Nephron (organoid): ENCODE measurements at regions not wholly inside any gene's neighbourhood (a gene's known extent, or its start where the extent isn't known, plus 50 kb on each side); places are given as distances from the start of the nearest gene placed in this dataset.

Experiments
- H3K27ac Mint-ChIP-seq, 3 experiments: 2 replicates each; pipeline ENCODE4 v1.8.0; 2020; ENCODE audit warnings: mixed read lengths in 3 of 3, mild to moderate bottlenecking in 2 of 3, moderate library complexity in 1 of 3
- H3K27me3 Mint-ChIP-seq: 2 replicates; pipeline ENCODE4 v1.8.0; 2021; ENCODE audit warnings: low read depth, mild to moderate bottlenecking, moderate library complexity, mixed read lengths
- H3K36me3 Mint-ChIP-seq: 2 replicates; pipeline ENCODE4 v1.8.0; 2020; ENCODE audit warnings: low read depth, mixed read lengths
- H3K4me1 Mint-ChIP-seq: 2 replicates; pipeline ENCODE4 v1.8.0; 2020; ENCODE audit warnings: mixed read lengths
- H3K4me3 Mint-ChIP-seq, 3 experiments: 2 replicates each; pipeline ENCODE4 v1.8.0; 2020; ENCODE audit warnings: mild to moderate bottlenecking in 3 of 3, mixed read lengths in 3 of 3, moderate library complexity in 2 of 3
- H3K9me3 Mint-ChIP-seq: 2 replicates; pipeline ENCODE4 v1.8.0; 2020; ENCODE audit warnings: mixed read lengths
- TF ChIP-seq, protein P1 (sequence below), 3 experiments: fragments of 200-600 bp; sonication (generic); IDR thresholded peaks; one replicate each; pipeline ENCODE4 v1.5.0; 2021; ENCODE audit warnings: antibody characterized with exemption in 3 of 3; ENCODE audit not compliant: unreplicated experiment in 3 of 3

DNA sequence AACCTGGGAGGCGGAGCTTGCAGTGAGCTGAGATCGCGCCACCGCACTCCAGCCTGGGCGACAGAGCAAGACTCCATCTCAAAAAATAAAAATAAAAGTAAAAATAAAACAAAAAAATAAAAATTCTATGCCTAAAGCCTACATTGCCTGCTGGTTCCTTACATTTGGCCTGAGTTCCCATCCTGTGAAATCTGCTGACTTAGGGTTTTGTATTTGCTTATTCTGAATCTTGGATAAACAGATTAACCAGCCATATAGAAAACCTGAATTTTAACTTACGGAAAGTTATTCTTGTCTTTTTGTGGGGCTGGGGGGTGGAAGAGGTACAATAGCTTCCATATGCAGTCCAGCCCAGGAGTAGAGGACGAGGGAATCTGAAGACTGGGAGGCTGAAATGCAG is 73.7 kb upstream of the UMPS start:
- H3K27me3 Mint-ChIP-seq: no peaks in the 10 kb centered on the region
- peaks cover 13% of the 10 kb centered on the region for H3K4me1 Mint-ChIP-seq
- H3K9me3 Mint-ChIP-seq: no peaks in the 10 kb centered on the region
- peak overlapping the region in 1 of 3 experiments; percentile 80 for H3K27ac Mint-ChIP-seq
- H3K4me3 Mint-ChIP-seq: no peak overlapping the region
- H3K36me3 Mint-ChIP-seq: peaks cover 48% of the 10 kb centered on the region
- TF ChIP-seq, protein P1, sequence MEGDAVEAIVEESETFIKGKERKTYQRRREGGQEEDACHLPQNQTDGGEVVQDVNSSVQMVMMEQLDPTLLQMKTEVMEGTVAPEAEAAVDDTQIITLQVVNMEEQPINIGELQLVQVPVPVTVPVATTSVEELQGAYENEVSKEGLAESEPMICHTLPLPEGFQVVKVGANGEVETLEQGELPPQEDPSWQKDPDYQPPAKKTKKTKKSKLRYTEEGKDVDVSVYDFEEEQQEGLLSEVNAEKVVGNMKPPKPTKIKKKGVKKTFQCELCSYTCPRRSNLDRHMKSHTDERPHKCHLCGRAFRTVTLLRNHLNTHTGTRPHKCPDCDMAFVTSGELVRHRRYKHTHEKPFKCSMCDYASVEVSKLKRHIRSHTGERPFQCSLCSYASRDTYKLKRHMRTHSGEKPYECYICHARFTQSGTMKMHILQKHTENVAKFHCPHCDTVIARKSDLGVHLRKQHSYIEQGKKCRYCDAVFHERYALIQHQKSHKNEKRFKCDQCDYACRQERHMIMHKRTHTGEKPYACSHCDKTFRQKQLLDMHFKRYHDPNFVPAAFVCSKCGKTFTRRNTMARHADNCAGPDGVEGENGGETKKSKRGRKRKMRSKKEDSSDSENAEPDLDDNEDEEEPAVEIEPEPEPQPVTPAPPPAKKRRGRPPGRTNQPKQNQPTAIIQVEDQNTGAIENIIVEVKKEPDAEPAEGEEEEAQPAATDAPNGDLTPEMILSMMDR (IDR thresholded peaks at IDR 0.05; ENCODE audit: unreplicated experiment in 3 of 3): no peak

- Mint-ChIP-seq H3K36me3 (peaks cover 46% of the 10 kb centered on the region), H3K4me3 (no peak overlapping the region), H3K4me1 (peaks cover 13% of the 10 kb centered on the region), H3K27ac (no peak overlapping the region), H3K27me3 (no peaks in the 10 kb centered on the region), H3K9me3 (no peaks in the 10 kb centered on the region)
- TF ChIP-seq, protein P1 (IDR thresholded peaks at IDR 0.05; ENCODE audit: unreplicated experiment in 3 of 3): no peak
Measured at GRCh38 chr3:124657138-124657537, 73.1 kb upstream of the UMPS start.

DNA sequence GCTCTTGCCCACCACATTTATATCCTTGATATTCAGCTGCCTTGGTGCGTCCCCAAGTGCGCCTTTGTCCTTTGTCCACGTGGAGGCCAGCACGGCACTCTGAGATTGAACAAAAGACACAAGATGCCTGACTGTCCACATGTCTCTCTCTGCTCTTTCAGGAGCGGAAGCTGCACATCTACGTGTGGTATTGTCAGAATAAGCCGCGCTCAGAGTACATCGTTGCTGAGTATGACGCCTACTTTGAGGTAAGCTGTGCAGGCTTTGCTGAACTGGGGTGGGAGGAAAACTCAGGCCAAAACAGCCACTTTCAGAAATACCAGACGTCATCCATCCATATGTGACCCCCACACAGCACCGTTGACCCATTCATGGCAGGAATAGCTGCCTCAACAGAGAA is 72.0 kb upstream of the UMPS start:
- H3K27ac Mint-ChIP-seq: no peak overlapping the region
- no peaks in the 10 kb centered on the region for H3K9me3 Mint-ChIP-seq
- H3K4me3 Mint-ChIP-seq: no peak overlapping the region
- H3K27me3 Mint-ChIP-seq: no peaks in the 10 kb centered on the region
- peaks cover 8% of the 10 kb centered on the region for H3K4me1 Mint-ChIP-seq
- TF ChIP-seq, protein P1 (IDR thresholded peaks at IDR 0.05; ENCODE audit: unreplicated experiment in 3 of 3): no peak
- peaks cover 38% of the 10 kb centered on the region for H3K36me3 Mint-ChIP-seq

GRCh38 chr3:124659175-124659574 is 71.1 kb upstream of the UMPS start:
- peaks cover 5% of the 10 kb centered on the region for H3K4me1 Mint-ChIP-seq
- H3K27ac Mint-ChIP-seq: no peak overlapping the region
- TF ChIP-seq, protein P1 (IDR thresholded peaks at IDR 0.05; ENCODE audit: unreplicated experiment in 3 of 3): no peak
- no peaks in the 10 kb centered on the region for H3K27me3 Mint-ChIP-seq
- peaks cover 41% of the 10 kb centered on the region for H3K36me3 Mint-ChIP-seq
- no peaks in the 10 kb centered on the region for H3K9me3 Mint-ChIP-seq
- H3K4me3 Mint-ChIP-seq: no peak overlapping the region

DNA sequence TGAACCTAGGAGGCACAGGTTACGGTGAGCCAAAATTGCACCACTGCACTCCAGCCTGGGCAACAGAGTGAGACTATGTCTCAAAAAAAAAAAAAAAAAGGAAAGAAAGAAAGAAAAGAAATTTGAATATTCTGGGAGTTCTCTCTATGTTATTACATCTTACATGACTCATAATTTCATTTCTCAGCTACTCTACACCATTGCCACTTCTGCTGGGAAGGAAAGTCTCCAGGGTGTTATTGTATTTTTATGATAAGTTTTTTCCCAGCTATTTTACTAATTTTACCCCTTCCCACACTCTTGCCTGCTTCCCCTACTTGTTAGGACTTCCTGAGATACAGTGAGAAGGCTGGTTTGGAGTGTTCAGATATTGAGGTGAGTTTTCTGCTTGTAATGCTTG is 69.7 kb upstream of the UMPS start:
- Mint-ChIP-seq H3K4me1 (peaks cover 5% of the 10 kb centered on the region), H3K4me3 (no peak overlapping the region), H3K27ac (no peak overlapping the region)

GRCh38 chr3:124663690-124664089 is 66.6 kb upstream of the UMPS start:
- no peaks in the 10 kb centered on the region for H3K9me3 Mint-ChIP-seq
- TF ChIP-seq, protein P1 (IDR thresholded peaks at IDR 0.05; ENCODE audit: unreplicated experiment in 3 of 3): no peak
- no peak overlapping the region for H3K4me3 Mint-ChIP-seq
- H3K27me3 Mint-ChIP-seq: no peaks in the 10 kb centered on the region
- peaks cover 5% of the 10 kb centered on the region for H3K4me1 Mint-ChIP-seq
- peak overlapping the region in 1 of 3 experiments; percentile 30 for H3K27ac Mint-ChIP-seq
- H3K36me3 Mint-ChIP-seq: peaks cover 21% of the 10 kb centered on the region

More for the DNA sequence above, 69.7 kb upstream of the UMPS start:
- H3K36me3 Mint-ChIP-seq: peaks cover 33% of the 10 kb centered on the region
- H3K27me3 Mint-ChIP-seq: no peaks in the 10 kb centered on the region
- TF ChIP-seq, protein P1 (IDR thresholded peaks at IDR 0.05; ENCODE audit: unreplicated experiment in 3 of 3): no peak
- H3K9me3 Mint-ChIP-seq: no peaks in the 10 kb centered on the region
